HepG2 (cell line): ENCODE measurements at regions not wholly inside any gene's neighbourhood (a gene's known extent, or its start where the extent isn't known, plus 50 kb on each side); places are given as distances from the start of the nearest gene placed in this dataset.

Experiments used
- ATF2 ChIP-seq: sonication (generic); formaldehyde crosslinking; IDR thresholded peaks from 2 replicates; pipeline ENCODE4 v1.4.0; 2020; ENCODE audit warnings: missing genetic modification reagents
- BRCA1 ChIP-seq: sonication (generic); formaldehyde crosslinking; IDR thresholded peaks from 2 replicates; pipeline ENCODE4 v1.4.0; 2020; ENCODE audit warnings: missing genetic modification reagents
- CBX1 ChIP-seq: IDR thresholded peaks from one replicate; pipeline ENCODE4 v1.6.1; 2016; ENCODE audit warnings: antibody characterized with exemption, low read depth
- CTCF ChIP-seq: sonication (generic); formaldehyde crosslinking; IDR thresholded peaks from 2 replicates; pipeline ENCODE4 v1.5.0; 2020; ENCODE audit warnings: mild to moderate bottlenecking, missing genetic modification reagents, moderate library complexity
- EED ChIP-seq: sonication (generic); formaldehyde crosslinking; IDR thresholded peaks from 2 replicates; pipeline ENCODE4 v1.5.0; 2020; ENCODE audit warnings: mild to moderate bottlenecking, missing genetic modification reagents
- EP300 ChIP-seq, 3 experiments: sonication (generic) in 1 of 3; formaldehyde crosslinking in 1 of 3; IDR thresholded peaks; 2 replicates each; pipeline versions ENCODE4 v1.5.1 to v1.6.1; 2011 to 2020; ENCODE audit warnings: low read depth in 2 of 3, low read length in 2 of 3, borderline replicate concordance in 1 of 3, improper control_type of control experiment in 1 of 3, mild to moderate bottlenecking in 1 of 3, missing genetic modification reagents in 1 of 3, moderate library complexity in 1 of 3
- PLSCR1 ChIP-seq: sonication (generic); formaldehyde crosslinking; IDR thresholded peaks from 2 replicates; pipeline ENCODE4 v1.5.0; 2020; ENCODE audit warnings: missing genetic modification reagents, mild to moderate bottlenecking, borderline replicate concordance
- POLR2A ChIP-seq, 2 experiments: IDR thresholded peaks; 2 replicates each; pipeline ENCODE4 v1.6.1; 2011; ENCODE audit warnings: low read depth in 2 of 2, low read length in 2 of 2, mild to moderate bottlenecking in 1 of 2, moderate library complexity in 1 of 2; ENCODE audit not compliant: insufficient read depth in 1 of 2
- TAF1 ChIP-seq: sonication (generic); formaldehyde crosslinking; IDR thresholded peaks from 2 replicates; pipeline ENCODE4 v1.4.0; 2020; ENCODE audit warnings: missing genetic modification reagents
- ZFP37 ChIP-seq: sonication (generic); formaldehyde crosslinking; IDR thresholded peaks from 2 replicates; pipeline ENCODE4 v1.4.0; 2020; ENCODE audit warnings: missing genetic modification reagents, borderline replicate concordance

- TF ChIP-seq ATF2 (CRISPR knock-in tag) (no peak), BRCA1 (CRISPR knock-in tag) (no peak), TAF1 (CRISPR knock-in tag) (no peak), ZFP37 (CRISPR knock-in tag) (no peak), POLR2A (IDR thresholded peaks at IDR 0.05; ENCODE audit: insufficient read depth in 1 of 2, low read depth in 2 of 2, low read length in 2 of 2) (no peak), CBX1 (no peak), EED (CRISPR knock-in tag) (no peak), PLSCR1 (CRISPR knock-in tag) (no peak), CTCF (CRISPR knock-in tag) (no peak), EP300 (IDR thresholded peaks at IDR 0.05; ENCODE audit: low read depth in 2 of 2, low read length in 2 of 2) (no peak), EP300 (CRISPR knock-in tag; IDR thresholded peaks at IDR 0.05; ENCODE audit: borderline replicate concordance) (no peak)
Measured at GRCh38 chr6:971981-972640, 279.2 kb upstream of the EXOC2 start.
